HG03520 (cell line): ENCODE measurements at regions not wholly inside any gene's neighbourhood (a gene's known extent, or its start where the extent isn't known, plus 50 kb on each side); places are given as distances from the start of the nearest gene placed in this dataset.

ENCODE experiments used
- ATAC-seq: cut with Tn5 transposase; IDR thresholded peaks from one replicate; pipeline ENCODE4 v1.9.1; 2021; ENCODE audit warnings: mild to moderate bottlenecking, moderate library complexity; ENCODE audit not compliant: unreplicated experiment

GRCh38 chr1:192521734-192522133 lies 53.8 kb upstream of the RGS1 start:
- ATAC-seq: no peak

GRCh38 chr1:192522673-192523072 lies 52.9 kb upstream of the RGS1 start:
- ATAC-seq: no peak

GRCh38 chr1:192524223-192524622 lies 51.4 kb upstream of the RGS1 start:
- ATAC-seq: no peak
